ENCODE measurements at regions not wholly inside any gene's neighbourhood (a gene's known extent, or its start where the extent isn't known, plus 50 kb on each side); places are given as distances from the start of the nearest gene placed in this dataset.

GRCh38 chr18:44197832-44198611 lies 482.7 kb upstream of the SETBP1 start:
- no peak overlapping the region for H3K4me3 ChIP-seq
- intact Hi-C loops (cut with DNase I; ENCODE audit: low total_unique reads) = no loop called here
- in situ Hi-C loops (cut with MboI; ENCODE audit: low sequenced_read_pairs in 4 of 4) = no loop called here
- H3K4me1 ChIP-seq = no peaks in the 10 kb centered on the region
- TF ChIP-seq POLR2A (IDR thresholded peaks at IDR 0.05) (no peak), CTCF (IDR thresholded peaks at IDR 0.05 in 4 of 5, conservative IDR thresholded peaks at IDR 0.05 in 1 of 5) (no peak)
- H3K27me3 ChIP-seq = no peaks in the 10 kb centered on the region
- DNase-seq = peak in 1 of 2 donors; percentile 9
- no peaks in the 10 kb centered on the region for H3K9me3 ChIP-seq
- H3K27ac ChIP-seq = no peak overlapping the region
- no peak for ATAC-seq
- H3K36me3 ChIP-seq = no peaks in the 10 kb centered on the region

DNA sequence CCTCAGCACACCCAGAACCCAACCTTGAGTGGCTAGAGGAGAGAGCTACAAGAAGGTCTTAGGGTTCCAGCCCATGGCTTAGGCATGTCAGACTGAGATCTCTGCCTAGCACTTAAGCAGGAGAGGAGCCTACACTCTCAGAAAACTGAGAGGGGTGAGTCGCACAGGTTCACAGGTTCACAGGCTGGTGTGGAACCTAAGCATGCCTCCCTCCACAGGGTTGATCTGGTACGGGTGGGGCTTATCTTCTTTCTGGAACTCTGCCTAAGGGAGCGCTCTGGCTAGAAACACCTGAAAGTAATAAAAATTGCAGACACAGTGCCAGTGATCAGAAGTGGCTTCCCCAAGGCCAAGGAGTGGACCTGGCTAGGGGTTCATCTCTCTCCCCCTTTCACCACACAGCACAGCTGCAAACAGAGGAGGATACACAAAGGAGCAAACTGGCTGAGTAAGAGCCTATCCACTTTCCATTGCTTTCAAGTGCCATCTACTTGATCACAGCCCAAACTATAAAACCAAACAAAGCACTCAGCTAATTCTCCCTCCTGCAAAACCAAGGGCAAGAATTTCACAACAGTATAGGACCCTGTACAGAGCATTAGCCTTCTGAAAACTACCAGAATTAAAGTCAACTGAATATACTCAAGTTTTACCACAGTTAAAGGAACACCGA lies 481.9 kb upstream of the SETBP1 start:
- in situ Hi-C loops (cut with MboI; ENCODE audit: low sequenced_read_pairs in 4 of 4) (no loop called here), intact Hi-C loops (cut with DNase I; ENCODE audit: low total_unique reads) (no loop called here)
- Histone ChIP-seq H3K27me3 (no peaks in the 10 kb centered on the region), H3K36me3 (no peaks in the 10 kb centered on the region), H3K4me3 (no peak overlapping the region), H3K9me3 (no peaks in the 10 kb centered on the region), H3K4me1 (no peaks in the 10 kb centered on the region), H3K27ac (no peak overlapping the region)
- TF ChIP-seq CTCF (IDR thresholded peaks at IDR 0.05 in 4 of 5, conservative IDR thresholded peaks at IDR 0.05 in 1 of 5) = no peak
- TF ChIP-seq POLR2A (IDR thresholded peaks at IDR 0.05) = no peak
- DNase-seq (no peak), ATAC-seq (no peak)

- intact Hi-C loops (cut with DNase I; ENCODE audit: low total_unique reads) = no loop called here
- H3K4me1 ChIP-seq = no peaks in the 10 kb centered on the region
- H3K27me3 ChIP-seq = no peaks in the 10 kb centered on the region
- H3K9me3 ChIP-seq = no peaks in the 10 kb centered on the region
- H3K27ac ChIP-seq = no peak overlapping the region
- TF ChIP-seq CTCF (IDR thresholded peaks at IDR 0.05 in 4 of 5, conservative IDR thresholded peaks at IDR 0.05 in 1 of 5) = no peak
- TF ChIP-seq POLR2A (IDR thresholded peaks at IDR 0.05) = no peak
- DNase-seq = no peak
- in situ Hi-C loops (cut with MboI; ENCODE audit: low sequenced_read_pairs in 4 of 4) = no loop called here
- no peak for ATAC-seq
- H3K4me3 ChIP-seq = no peak overlapping the region
- H3K36me3 ChIP-seq = no peaks in the 10 kb centered on the region
Measured at GRCh38 chr18:44213293-44213692, 467.4 kb upstream of the SETBP1 start.

- ATAC-seq = no peak
- H3K27ac ChIP-seq = no peak overlapping the region
Measured at GRCh38 chr18:44214396-44214795, 466.3 kb upstream of the SETBP1 start.

More at GRCh38 chr18:44214396-44214795, 466.3 kb upstream of the SETBP1 start:
- TF ChIP-seq POLR2A (IDR thresholded peaks at IDR 0.05) (no peak), CTCF (IDR thresholded peaks at IDR 0.05 in 4 of 5, conservative IDR thresholded peaks at IDR 0.05 in 1 of 5) (no peak)
- Histone ChIP-seq H3K9me3 (no peaks in the 10 kb centered on the region), H3K4me1 (no peaks in the 10 kb centered on the region), H3K4me3 (no peak overlapping the region), H3K27me3 (no peaks in the 10 kb centered on the region), H3K36me3 (no peaks in the 10 kb centered on the region)
- DNase-seq = no peak
- intact Hi-C loops (cut with DNase I; ENCODE audit: low total_unique reads) (no loop called here), in situ Hi-C loops (cut with MboI; ENCODE audit: low sequenced_read_pairs in 4 of 4) (no loop called here)
